ENCODE measurements at regions not wholly inside any gene's neighbourhood (a gene's known extent, or its start where the extent isn't known, plus 50 kb on each side); places are given as distances from the start of the nearest gene placed in this dataset.

GRCh38 chr17:31695456-31696090, 163.5 kb downstream of the COPRS start:
- TF ChIP-seq ZNF384 (IDR thresholded peaks at IDR 0.05) (no peak), ELF4 (IDR thresholded peaks at IDR 0.05) (no peak), TARDBP (IDR thresholded peaks at IDR 0.05) (no peak), BHLHE40 (IDR thresholded peaks at IDR 0.05; ENCODE audit: borderline replicate concordance) (no peak), LEF1 (IDR thresholded peaks at IDR 0.05; ENCODE audit: borderline replicate concordance) (no peak), ARNT (IDR thresholded peaks at IDR 0.05) (no peak), FOXM1 (IDR thresholded peaks at IDR 0.05; ENCODE audit: borderline replicate concordance) (no peak), SUZ12 (IDR thresholded peaks at IDR 0.05) (no peak), SP1 (IDR thresholded peaks at IDR 0.05) (no peak), FOXA1 (IDR thresholded peaks at IDR 0.05) (no peak), HDGF (IDR thresholded peaks at IDR 0.05; ENCODE audit: borderline replicate concordance) (no peak), FOXK2 (IDR thresholded peaks at IDR 0.05) (no peak), PKNOX1 (IDR thresholded peaks at IDR 0.05) (no peak), CTBP1 (IDR thresholded peaks at IDR 0.05; ENCODE audit: borderline replicate concordance) (no peak)

All from HEK293T (cell line).